SK-N-SH (cell line): ENCODE measurements at regions not wholly inside any gene's neighbourhood (a gene's known extent, or its start where the extent isn't known, plus 50 kb on each side); places are given as distances from the start of the nearest gene placed in this dataset.

Experiments
- CTCF ChIA-PET: fragments of 300-600, 350-600 bp; formaldehyde crosslinking; extraction: SDS; loops from one replicate; lab custom pipeline; 2021; lab: Yijun Ruan, JAX
- POLR2A ChIA-PET: fragments of 350-600 bp; sonication (Branson Sonifier 250); formaldehyde crosslinking; extraction: SDS; loops from one replicate; lab custom pipeline; 2020; ENCODE audit warnings: antibody characterized with exemption, inconsistent platforms; lab: Yijun Ruan, JAX
- DNase-seq: peaks from one replicate; pipeline ENCODE4 v3.0.0; 2012
- H2AFZ ChIP-seq: fragments of 200-600 bp; sonication (generic); 2 replicates; pipeline ENCODE4 v1.8.1; 2016; ENCODE audit warnings: antibody characterized with exemption, mild to moderate bottlenecking, low read depth
- H3F3A ChIP-seq: fragments of 200-600 bp; sonication (generic); replicated peaks from 2 replicates; pipeline ENCODE3; 2016; ENCODE audit warnings: antibody characterized with exemption, mild to moderate bottlenecking; ENCODE audit not compliant: insufficient read depth
- H3K27ac ChIP-seq, 2 experiments: fragments of 200-500 bp in 1 of 2; fragments of 200-600 bp in 1 of 2; sonication (Bioruptor generic) in 1 of 2; sonication (generic), shearing (Covaris generic) in 1 of 2; 2 replicates each; pipeline versions ENCODE4 v1.5.1 to v1.6.1; 2014 to 2016; ENCODE audit warnings: low read depth in 2 of 2, inconsistent platforms in 1 of 2, low read length in 1 of 2, mild to moderate bottlenecking in 1 of 2, mixed read lengths in 1 of 2
- H3K27me3 ChIP-seq: fragments of 200-600 bp; sonication (generic), shearing (Covaris generic); 2 replicates; pipeline ENCODE4 v1.6.1; 2016; ENCODE audit warnings: mixed run types; ENCODE audit not compliant: insufficient read depth
- H3K36me3 ChIP-seq, 2 experiments: fragments of 200-500 bp in 1 of 2; fragments of 200-600 bp in 1 of 2; sonication (Bioruptor generic) in 1 of 2; sonication (generic) in 1 of 2; replicated peaks in 1 of 2; 2 replicates each; pipeline versions ENCODE3 to v1.5.1; 2014 to 2016; ENCODE audit warnings: low read length in 1 of 2, mild to moderate bottlenecking in 1 of 2; ENCODE audit not compliant: insufficient read depth in 2 of 2, control insufficient read depth in 1 of 2
- H3K4me1 ChIP-seq, 2 experiments: fragments of 200-500 bp in 1 of 2; fragments of 200-600 bp in 1 of 2; sonication (Bioruptor generic) in 1 of 2; sonication (generic), shearing (Covaris generic) in 1 of 2; 2 replicates each; pipeline versions ENCODE4 v1.5.1 to v1.6.1; 2014 to 2016; ENCODE audit warnings: low read depth in 1 of 2, low read length in 1 of 2, mixed run types in 1 of 2; ENCODE audit not compliant: insufficient read depth in 2 of 2, control insufficient read depth in 1 of 2
- H3K4me2 ChIP-seq: fragments of 200-600 bp; sonication (generic), shearing (Covaris generic); 2 replicates; pipeline ENCODE4 v1.6.1; 2017; ENCODE audit warnings: mixed run types
- H3K4me3 ChIP-seq, 2 experiments: fragments of 200-500 bp in 1 of 2; fragments of 200-600 bp in 1 of 2; sonication (Bioruptor generic) in 1 of 2; sonication (generic), shearing (Covaris generic) in 1 of 2; 2 replicates each; pipeline versions ENCODE4 v1.5.1 to v1.8.1; 2014 to 2016; ENCODE audit warnings: low read depth in 2 of 2, inconsistent platforms in 1 of 2, low read length in 1 of 2, mild to moderate bottlenecking in 1 of 2, mixed read lengths in 1 of 2, moderate library complexity in 1 of 2
- H3K79me2 ChIP-seq: fragments of 200-600 bp; sonication (generic); 2 replicates; pipeline ENCODE4 v1.8.1; 2017; ENCODE audit warnings: mild to moderate bottlenecking; ENCODE audit not compliant: insufficient read depth
- H3K9ac ChIP-seq: fragments of 200-600 bp; sonication (generic); 2 replicates; pipeline ENCODE4 v1.6.1; 2017; ENCODE audit warnings: mixed run types
- H3K9me2 ChIP-seq: fragments of 200-600 bp; sonication (generic); 2 replicates; pipeline ENCODE4 v1.6.1; 2017; ENCODE audit warnings: mixed run types
- H3K9me3 ChIP-seq: fragments of 200-600 bp; sonication (generic); 2 replicates; pipeline ENCODE4 v1.6.1; 2017; ENCODE audit warnings: mixed run types, mild to moderate bottlenecking, moderate library complexity
- H4K20me1 ChIP-seq: fragments of 200-600 bp; sonication (generic); 2 replicates; pipeline ENCODE4 v1.6.1; 2017; ENCODE audit warnings: mild to moderate bottlenecking, mixed run types; ENCODE audit not compliant: insufficient read depth
- CTCF ChIP-seq: fragments of 200-600 bp; sonication (generic); IDR thresholded peaks from 2 replicates; pipeline ENCODE4 v1.6.1; 2017; ENCODE audit warnings: antibody characterized with exemption, mild to moderate bottlenecking, moderate library complexity
- ELF1 ChIP-seq: IDR thresholded peaks from 2 replicates; pipeline ENCODE4 v1.4.0; 2012
- FOXM1 ChIP-seq: IDR thresholded peaks from 2 replicates; pipeline ENCODE4 v1.4.0; 2012; ENCODE audit warnings: low read depth, mild to moderate bottlenecking
- GATA2 ChIP-seq: sonication (generic); formaldehyde crosslinking; IDR thresholded peaks from 2 replicates; pipeline ENCODE4 v1.5.0; 2020; ENCODE audit warnings: mild to moderate bottlenecking, missing genetic modification reagents
- MXI1 ChIP-seq: IDR thresholded peaks from 2 replicates; pipeline ENCODE4 v1.6.1; 2012; ENCODE audit warnings: mild to moderate bottlenecking, low read depth, low read length, improper control_type of control experiment
- PBX3 ChIP-seq: IDR thresholded peaks from 2 replicates; pipeline ENCODE4; 2012
- REST ChIP-seq: IDR thresholded peaks from 2 replicates; pipeline ENCODE4 v1.6.1; 2012; ENCODE audit warnings: mild to moderate bottlenecking, low read depth, low read length, moderate library complexity
- RFX5 ChIP-seq: IDR thresholded peaks from 2 replicates; pipeline ENCODE4 v1.6.1; 2012; ENCODE audit warnings: mild to moderate bottlenecking, improper control_type of control experiment, low read length
- RXRA ChIP-seq: IDR thresholded peaks from 2 replicates; pipeline ENCODE4 v1.4.0; 2012; ENCODE audit warnings: low read depth, mild to moderate bottlenecking, borderline replicate concordance
- SMC3 ChIP-seq: IDR thresholded peaks from 2 replicates; pipeline ENCODE4 v1.6.1; 2012; ENCODE audit warnings: low read depth, low read length, improper control_type of control experiment
- TAF1 ChIP-seq: IDR thresholded peaks from 2 replicates; pipeline ENCODE4 v1.6.1; 2012; ENCODE audit warnings: low read depth, mild to moderate bottlenecking, low read length, moderate library complexity, borderline replicate concordance
- TCF12 ChIP-seq: IDR thresholded peaks from 2 replicates; pipeline ENCODE4 v1.4.0; 2012
- TEAD4 ChIP-seq: IDR thresholded peaks from 2 replicates; pipeline ENCODE4 v1.4.0; 2012; ENCODE audit warnings: mild to moderate bottlenecking, borderline replicate concordance; ENCODE audit not compliant: insufficient read depth
- USF1 ChIP-seq: IDR thresholded peaks from 2 replicates; pipeline ENCODE4 v1.4.0; 2012; ENCODE audit warnings: low read depth, borderline replicate concordance
- USF2 ChIP-seq: fragments of 150-350 bp; IDR thresholded peaks from 2 replicates; pipeline ENCODE4 v1.6.1; 2017; ENCODE audit warnings: antibody characterized with exemption, low read length, low read depth, borderline replicate concordance
- YY1 ChIP-seq: IDR thresholded peaks from 2 replicates; pipeline ENCODE4 v1.4.0; 2012; ENCODE audit warnings: low read depth, mild to moderate bottlenecking
- WGBS: methylation state at CpG from one replicate; pipeline ENCODE4 v1.1.6; 2017; ENCODE audit warnings: low lambda C conversion rate; 5-methylcytosine and 5-hydroxymethylcytosine counted together

GRCh38 chr11:134479206-134480135 lies 67.4 kb upstream of the B3GAT1 start:
- ChIA-PET POLR2A (no interaction called here), CTCF (interaction anchor here (0.5 to 2.1 kb wide), 3 partner anchors 18 to 331 kb away, joined by 3 to 6 read pairs (median 3); no protein-coding TSS in a partner anchor)
- H2AFZ ChIP-seq, result no peak overlapping the region
- no peak overlapping the region for H3K4me2 ChIP-seq
- DNase-seq, result no peak
- WGBS, result 31% methylated on average over 20 of the region's 21 CpGs
- no peaks in the 10 kb centered on the region for H3K9me3 ChIP-seq
- H3K79me2 ChIP-seq, result no peaks in the 10 kb centered on the region
- H3K27me3 ChIP-seq, result no peaks in the 10 kb centered on the region
- no peaks in the 10 kb centered on the region for H3K9me2 ChIP-seq
- no peaks in the 10 kb centered on the region for H4K20me1 ChIP-seq
- H3K27ac ChIP-seq, result no peak overlapping the region
- H3F3A ChIP-seq, result no peaks in the 10 kb centered on the region
- H3K9ac ChIP-seq, result no peak overlapping the region
- TF ChIP-seq REST (no peak), TEAD4 (no peak)
- no peak overlapping the region for H3K4me3 ChIP-seq
- no peaks in the 10 kb centered on the region for H3K36me3 ChIP-seq
- peaks cover 0 to 6% of the 10 kb centered on the region in 2 experiments; a peak in 1 of 4 replicates for H3K4me1 ChIP-seq

- Histone ChIP-seq H3K4me1 (peaks cover 0 to 6% of the 10 kb centered on the region in 2 experiments; a peak in 1 of 4 replicates), H3K36me3 (no peaks in the 10 kb centered on the region), H2AFZ (no peak overlapping the region), H3K4me3 (no peak overlapping the region), H3K27me3 (no peaks in the 10 kb centered on the region), H3K9me2 (no peaks in the 10 kb centered on the region), H3K4me2 (no peak overlapping the region), H3K9ac (no peak overlapping the region), H3K9me3 (no peaks in the 10 kb centered on the region), H4K20me1 (no peaks in the 10 kb centered on the region), H3F3A (no peaks in the 10 kb centered on the region), H3K79me2 (no peaks in the 10 kb centered on the region), H3K27ac (no peak overlapping the region)
- POLR2A ChIA-PET, result no interaction called here
- TF ChIP-seq RFX5 (no peak), TAF1 (no peak), TCF12 (no peak), MXI1 (no peak), GATA2 (no peak), RXRA (no peak), YY1 (no peak), USF2 (no peak), ELF1 (no peak), SMC3 (no peak), FOXM1 (no peak), PBX3 (no peak), USF1 (no peak), CTCF (no peak)
- peak; percentile 64 for DNase-seq
- CTCF ChIA-PET, result interaction anchor here (2.1 kb wide), 1 partner anchor 101 kb away, joined by 6 read pairs; no protein-coding TSS in a partner anchor
- WGBS, result 14% methylated on average over 2 of the region's 2 CpGs
Observed at GRCh38 chr11:134478611-134479010, 66.6 kb upstream of the B3GAT1 start.
